HG03103 (cell line): ENCODE measurements at regions not wholly inside any gene's neighbourhood (a gene's known extent, or its start where the extent isn't known, plus 50 kb on each side); places are given as distances from the start of the nearest gene placed in this dataset.

Source experiments
- ATAC-seq: cut with Tn5 transposase; IDR thresholded peaks from one replicate; pipeline ENCODE4 v1.9.1; 2021; ENCODE audit warnings: low read depth; ENCODE audit not compliant: unreplicated experiment

- ATAC-seq, result no peak
Observed at GRCh38 chr15:94671858-94672532, 440.6 kb downstream of the MCTP2 start.

- ATAC-seq, result no peak
Observed at GRCh38 chr15:94673801-94674200, 442.4 kb downstream of the MCTP2 start.

GRCh38 chr15:94674296-94674695 lies 442.9 kb downstream of the MCTP2 start:
- ATAC-seq, result no peak

GRCh38 chr15:94677202-94677790 lies 445.9 kb downstream of the MCTP2 start:
- no peak for ATAC-seq

GRCh38 chr15:94682171-94682570 lies 450.8 kb downstream of the MCTP2 start:
- no peak for ATAC-seq

- no peak for ATAC-seq
Observed at GRCh38 chr15:94683902-94684301, 452.5 kb downstream of the MCTP2 start.

GRCh38 chr15:94691169-94691568 lies 459.8 kb downstream of the MCTP2 start:
- ATAC-seq, result no peak

- ATAC-seq, result no peak
Observed at GRCh38 chr15:94692710-94693109, 461.3 kb downstream of the MCTP2 start.

- ATAC-seq, result no peak
Observed at GRCh38 chr15:94700211-94700610, 468.9 kb downstream of the MCTP2 start.

- ATAC-seq, result no peak
Observed at GRCh38 chr15:94701281-94701985, 470.1 kb downstream of the MCTP2 start.

GRCh38 chr15:94703596-94703995 lies 472.2 kb downstream of the MCTP2 start:
- ATAC-seq, result no peak

GRCh38 chr15:94704421-94704820 lies 473.1 kb downstream of the MCTP2 start:
- no peak for ATAC-seq

- no peak for ATAC-seq
Observed at GRCh38 chr15:94704946-94705345, 473.6 kb downstream of the MCTP2 start.

- no peak for ATAC-seq
Observed at GRCh38 chr15:94709319-94709718, 478.0 kb downstream of the MCTP2 start.

- no peak for ATAC-seq
Observed at GRCh38 chr15:94722024-94722636, 490.8 kb downstream of the MCTP2 start.

GRCh38 chr15:94723801-94724200 lies 492.4 kb downstream of the MCTP2 start:
- no peak for ATAC-seq

GRCh38 chr15:94731286-94731685 lies 499.9 kb downstream of the MCTP2 start:
- ATAC-seq, result no peak

- ATAC-seq, result no peak
Observed at GRCh38 chr15:94734460-94734859, 503.1 kb downstream of the MCTP2 start.

- no peak for ATAC-seq
Observed at GRCh38 chr15:94736236-94736635, 504.9 kb downstream of the MCTP2 start.

- ATAC-seq, result no peak
Observed at GRCh38 chr15:94739639-94740038, 508.3 kb downstream of the MCTP2 start.

- ATAC-seq, result no peak
Observed at GRCh38 chr15:94740469-94740868, 509.1 kb downstream of the MCTP2 start.
